CD4-positive, alpha-beta T cell treated with Interleukin-12 subunit alpha and Interleukin-12 subunit beta, for 1 hour (primary cell): ENCODE measurements at regions not wholly inside any gene's neighbourhood (a gene's known extent, or its start where the extent isn't known, plus 50 kb on each side); places are given as distances from the start of the nearest gene placed in this dataset.
"Not testable (repeated sequence)": the region's sequence is repeated elsewhere in the genome, so short reads cannot be mapped to it uniquely, and the experiment has no call there.

ENCODE experiments used
- DNase-seq: peaks from one replicate; pipeline ENCODE4 v3.0.0-alpha.2; 2020

GRCh38 chr5:130295235-130295634 lies 391.0 kb downstream of the CHSY3 start:
- no peak for DNase-seq

GRCh38 chr5:130294798-130295197 lies 390.5 kb downstream of the CHSY3 start:
- DNase-seq = not testable (repeated sequence)

DNA sequence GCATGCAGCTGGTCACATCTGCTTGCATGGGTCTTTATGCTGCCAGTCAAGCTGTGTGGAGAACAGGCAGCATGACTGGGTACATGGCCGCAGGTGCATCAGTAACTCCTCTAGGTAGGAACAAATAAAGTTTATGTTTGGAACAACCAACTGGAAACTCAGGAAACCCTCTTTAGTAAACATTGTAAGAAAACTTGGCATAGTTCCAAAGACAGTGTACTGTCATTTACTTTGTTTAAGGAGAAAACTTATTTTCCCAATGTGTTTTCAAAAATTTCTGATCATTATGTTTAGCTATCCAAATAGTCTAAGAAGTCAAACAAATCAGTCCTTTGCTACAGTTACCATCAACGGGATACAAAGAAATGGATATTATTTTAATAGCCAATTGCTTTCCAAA lies 386.0 kb downstream of the CHSY3 start:
- no peak for DNase-seq

GRCh38 chr5:130289132-130290088 lies 385.1 kb downstream of the CHSY3 start:
- no peak for DNase-seq

DNA sequence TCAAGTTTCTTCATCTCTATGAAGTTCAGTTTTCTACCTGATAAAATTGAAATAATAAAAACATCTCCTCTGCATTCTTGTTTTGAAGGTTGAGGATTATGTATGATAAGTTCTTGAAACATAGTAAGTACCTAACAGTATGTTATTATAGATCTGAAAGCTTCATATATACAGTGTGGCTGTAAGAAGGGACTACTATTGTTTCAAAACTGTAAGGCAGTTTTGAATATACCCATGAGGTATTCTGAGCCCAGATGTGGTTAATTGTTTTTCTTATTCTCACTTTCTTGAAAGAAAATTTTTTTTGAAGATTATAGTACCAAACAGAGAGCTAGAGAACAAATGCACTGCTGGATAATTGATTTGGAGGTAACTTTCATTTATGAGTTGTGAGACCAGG lies 383.2 kb downstream of the CHSY3 start:
- no peak for DNase-seq

DNA sequence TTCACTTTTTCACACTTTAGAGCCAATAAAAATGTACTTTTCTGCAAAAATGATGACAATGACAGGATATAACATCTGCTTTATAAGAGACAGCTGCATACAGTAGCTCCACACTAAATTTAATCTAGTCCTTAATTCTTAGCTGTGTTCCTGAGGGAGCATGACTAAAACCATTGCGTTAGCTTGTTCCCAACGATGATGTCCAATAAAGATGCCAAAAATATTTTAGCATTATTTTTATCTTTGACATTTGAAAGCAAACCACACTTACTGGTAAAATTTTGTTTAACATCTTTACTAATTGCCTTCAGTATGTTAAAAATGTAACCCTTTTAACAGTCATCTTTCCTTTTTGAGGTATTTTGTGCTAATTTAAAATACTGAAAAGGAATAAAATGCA lies 382.7 kb downstream of the CHSY3 start:
- DNase-seq = no peak

DNA sequence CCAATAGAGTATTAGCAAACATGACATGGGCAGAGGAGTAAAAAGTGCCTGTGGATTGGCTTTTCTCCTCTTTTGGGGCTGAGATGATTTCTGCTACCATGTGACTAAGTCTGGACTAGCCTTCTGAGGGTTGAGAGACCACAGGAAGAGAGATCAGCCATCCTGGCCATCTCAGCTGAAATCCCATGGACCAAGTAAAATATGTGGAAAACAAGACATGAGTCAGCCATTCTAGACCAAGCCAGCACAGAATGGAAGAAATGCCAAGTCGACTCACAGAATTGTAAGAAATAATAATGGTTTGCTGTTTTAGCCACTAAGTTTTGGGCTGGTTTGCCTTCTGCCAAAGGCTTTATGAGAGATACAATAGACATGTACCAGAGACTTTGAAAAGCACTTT lies 377.8 kb downstream of the CHSY3 start:
- DNase-seq = no peak

GRCh38 chr5:130280528-130281217 lies 376.4 kb downstream of the CHSY3 start:
- no peak for DNase-seq

GRCh38 chr5:130279386-130279785 lies 375.1 kb downstream of the CHSY3 start:
- DNase-seq = no peak

DNA sequence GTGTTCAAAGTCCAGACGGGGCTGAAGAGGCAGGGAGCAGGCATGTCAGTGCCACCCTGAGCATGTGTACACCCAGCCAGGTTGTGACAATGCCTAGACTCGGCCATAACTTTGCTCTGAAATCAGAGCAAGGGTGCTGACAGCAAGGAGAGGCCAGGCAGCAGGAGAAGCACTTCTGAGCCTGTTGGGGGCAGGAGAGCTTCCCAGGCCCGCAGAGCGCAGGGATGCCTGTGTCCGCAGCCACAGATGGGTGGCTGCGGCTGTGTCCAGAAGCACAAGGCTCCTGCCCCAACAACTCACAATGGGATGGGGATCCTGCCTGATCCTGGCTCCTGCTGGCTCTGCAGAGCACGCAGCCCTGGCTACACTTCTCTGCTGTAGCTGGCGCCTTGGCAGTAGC lies 373.9 kb downstream of the CHSY3 start:
- DNase-seq = no peak

DNA sequence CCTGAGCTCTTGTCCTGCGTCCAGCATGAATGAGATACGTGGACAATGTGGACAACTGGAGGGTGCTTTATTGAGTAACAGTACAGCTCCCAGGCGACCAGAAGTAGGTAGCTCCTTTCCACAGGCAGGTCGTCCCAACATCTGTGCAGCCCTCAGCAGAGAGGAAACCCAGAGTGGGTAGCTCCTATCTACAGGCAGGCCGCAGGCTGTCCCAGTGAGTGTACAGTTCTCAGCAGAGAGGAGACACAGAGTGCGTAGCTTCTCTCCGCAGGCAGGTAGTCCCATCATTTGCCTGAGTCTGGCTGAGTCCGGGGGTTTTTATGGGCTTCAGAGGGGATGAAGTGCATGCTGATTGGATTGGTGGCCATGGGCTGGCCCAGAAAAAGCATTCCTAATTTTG lies 373.3 kb downstream of the CHSY3 start:
- DNase-seq = no peak

- DNase-seq = no peak
Measured at GRCh38 chr5:130277002-130277401, 372.7 kb downstream of the CHSY3 start.

- no peak for DNase-seq
Measured at GRCh38 chr5:130272837-130273236, 368.6 kb downstream of the CHSY3 start.

GRCh38 chr5:130270786-130271185 lies 366.5 kb downstream of the CHSY3 start:
- no peak for DNase-seq

- no peak for DNase-seq
Measured at GRCh38 chr5:130268489-130268888, 364.2 kb downstream of the CHSY3 start.

GRCh38 chr5:130267926-130268325 lies 363.7 kb downstream of the CHSY3 start:
- no peak for DNase-seq

DNA sequence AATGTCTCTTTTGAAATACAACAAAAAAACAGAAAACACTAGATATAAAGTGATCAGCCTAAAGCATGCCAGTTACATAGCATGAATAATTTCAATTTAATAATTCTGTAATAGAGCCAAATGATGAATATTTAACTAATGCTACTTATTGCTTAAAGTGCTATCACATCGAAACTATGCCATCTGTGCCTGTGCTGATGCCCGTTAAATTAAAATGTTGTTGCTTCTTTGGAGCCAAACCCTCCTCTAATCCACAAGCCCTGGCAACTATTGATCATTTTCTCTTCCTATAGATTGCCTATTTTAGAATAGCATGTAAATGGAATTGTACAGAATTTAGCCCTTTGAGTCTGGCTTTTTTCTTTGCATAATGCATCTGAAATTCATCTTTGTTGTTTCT lies 356.2 kb downstream of the CHSY3 start:
- no peak for DNase-seq

- DNase-seq = no peak
Measured at GRCh38 chr5:130251931-130252330, 347.7 kb downstream of the CHSY3 start.

DNA sequence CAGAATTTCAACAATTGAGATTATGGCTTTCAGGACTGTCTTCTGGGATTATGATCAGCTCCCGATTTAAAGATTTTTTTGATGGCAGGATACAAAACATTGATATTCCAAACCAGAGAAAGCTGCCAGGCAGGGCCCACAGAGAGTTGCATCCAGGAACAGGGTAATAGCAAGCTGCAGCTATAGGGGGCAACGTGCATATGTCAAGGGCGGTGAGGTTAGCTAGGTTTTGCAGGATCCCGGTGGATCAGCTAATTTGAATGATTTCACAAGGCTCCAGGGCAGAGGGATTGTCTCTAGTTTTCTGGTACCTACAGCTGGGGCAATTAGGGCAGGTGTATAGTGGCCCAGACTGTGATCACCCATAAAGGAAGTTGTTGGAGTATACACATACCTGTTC lies 339.4 kb downstream of the CHSY3 start:
- DNase-seq = no peak

DNA sequence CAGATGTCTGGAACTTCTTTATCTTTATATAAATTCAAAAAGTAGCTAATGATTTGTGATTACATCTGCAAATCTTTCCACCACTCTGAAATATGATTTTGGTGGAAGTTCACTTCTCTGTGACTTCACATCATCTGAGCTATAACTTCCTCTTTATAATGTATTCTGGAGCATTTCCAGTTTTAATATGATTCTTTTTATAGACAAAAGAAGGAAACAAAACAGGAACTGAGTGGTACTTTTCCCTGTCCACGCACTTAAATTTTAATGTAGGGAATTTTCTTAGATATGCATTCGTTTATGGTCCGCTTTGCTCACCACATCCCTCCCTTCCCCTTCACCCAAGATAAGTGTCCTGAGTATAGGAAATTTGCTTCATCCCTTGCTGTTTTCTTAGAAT lies 333.5 kb downstream of the CHSY3 start:
- DNase-seq = no peak
